ENCODE measurements at regions not wholly inside any gene's neighbourhood (a gene's known extent, or its start where the extent isn't known, plus 50 kb on each side); places are given as distances from the start of the nearest gene placed in this dataset.

- Mint-ChIP-seq H3K36me3 (no peaks in the 10 kb centered on the region), H3K4me3 (no peak overlapping the region), H3K4me1 (peaks cover 18 to 31% of the 10 kb centered on the region in 2 donors), H3K9me3 (no peaks in the 10 kb centered on the region), H3K27me3 (ENCODE audit: low read depth in 3 of 3) (peaks cover 0 to 1% (median 0%) of the 10 kb centered on the region in 3 donors), H3K27ac (no peak overlapping the region)
- DNase-seq, result no peak
Observed at GRCh38 chr13:79803296-79803695, 322.3 kb downstream of the NDFIP2 start.

GRCh38 chr13:79802389-79803085, 321.6 kb downstream of the NDFIP2 start:
- H3K4me3 Mint-ChIP-seq, result no peak overlapping the region
- no peaks in the 10 kb centered on the region for H3K36me3 Mint-ChIP-seq
- no peak overlapping the region for H3K27ac Mint-ChIP-seq
- peaks cover 0 to 1% (median 0%) of the 10 kb centered on the region in 3 donors for H3K27me3 Mint-ChIP-seq (ENCODE audit: low read depth in 3 of 3)
- no peak for DNase-seq
- H3K4me1 Mint-ChIP-seq, result peaks cover 18 to 31% of the 10 kb centered on the region in 2 donors
- no peaks in the 10 kb centered on the region for H3K9me3 Mint-ChIP-seq

GRCh38 chr13:79799059-79799867, 318.3 kb downstream of the NDFIP2 start:
- Mint-ChIP-seq H3K9me3 (no peaks in the 10 kb centered on the region), H3K4me3 (no peak overlapping the region), H3K27ac (no peak overlapping the region), H3K36me3 (no peaks in the 10 kb centered on the region), H3K27me3 (ENCODE audit: low read depth in 3 of 3) (no peaks in the 10 kb centered on the region), H3K4me1 (peaks cover 17 to 27% of the 10 kb centered on the region in 2 donors)
- no peak for DNase-seq

GRCh38 chr13:79796136-79796535, 315.2 kb downstream of the NDFIP2 start:
- Mint-ChIP-seq H3K4me1 (no peaks in the 10 kb centered on the region), H3K27me3 (ENCODE audit: low read depth in 3 of 3) (no peaks in the 10 kb centered on the region), H3K27ac (no peak overlapping the region), H3K4me3 (no peak overlapping the region), H3K9me3 (peaks cover 0 to 4% (median 0%) of the 10 kb centered on the region in 6 donors), H3K36me3 (no peaks in the 10 kb centered on the region)
- DNase-seq, result no peak

- Mint-ChIP-seq H3K4me3 (no peak overlapping the region), H3K27me3 (ENCODE audit: low read depth in 3 of 3) (no peaks in the 10 kb centered on the region), H3K27ac (no peak overlapping the region), H3K9me3 (peaks cover 0 to 4% (median 0%) of the 10 kb centered on the region in 6 donors), H3K36me3 (no peaks in the 10 kb centered on the region), H3K4me1 (no peaks in the 10 kb centered on the region)
- DNase-seq, result no peak
Observed at GRCh38 chr13:79794931-79795330, 314.0 kb downstream of the NDFIP2 start.

GRCh38 chr13:79792716-79793115, 311.8 kb downstream of the NDFIP2 start:
- Mint-ChIP-seq H3K4me3 (no peak overlapping the region), H3K9me3 (peaks cover 0 to 4% (median 0%) of the 10 kb centered on the region in 6 donors), H3K36me3 (no peaks in the 10 kb centered on the region), H3K4me1 (no peaks in the 10 kb centered on the region), H3K27me3 (ENCODE audit: low read depth in 3 of 3) (no peaks in the 10 kb centered on the region), H3K27ac (no peak overlapping the region)
- no peak for DNase-seq

GRCh38 chr13:79791471-79792042, 310.6 kb downstream of the NDFIP2 start:
- Mint-ChIP-seq H3K27me3 (ENCODE audit: low read depth in 3 of 3) (no peaks in the 10 kb centered on the region), H3K4me1 (no peaks in the 10 kb centered on the region)

GRCh38 chr13:79786176-79786575, 305.2 kb downstream of the NDFIP2 start:
- no peak for DNase-seq
- Mint-ChIP-seq H3K4me3 (no peak overlapping the region), H3K27me3 (ENCODE audit: low read depth in 3 of 3) (peaks cover 0 to 3% (median 1%) of the 10 kb centered on the region in 3 donors)

More at GRCh38 chr13:79791471-79792042, 310.6 kb downstream of the NDFIP2 start:
- Mint-ChIP-seq H3K9me3 (peaks cover 0 to 4% (median 0%) of the 10 kb centered on the region in 6 donors), H3K4me3 (no peak overlapping the region), H3K36me3 (no peaks in the 10 kb centered on the region), H3K27ac (no peak overlapping the region)
- DNase-seq, result no peak

GRCh38 chr13:79782541-79783205, 301.7 kb downstream of the NDFIP2 start:
- H3K9me3 Mint-ChIP-seq, result no peaks in the 10 kb centered on the region
- H3K4me1 Mint-ChIP-seq, result peaks cover 4 to 7% of the 10 kb centered on the region in 2 donors
- DNase-seq, result no peak
- H3K4me3 Mint-ChIP-seq, result no peak overlapping the region
- H3K27me3 Mint-ChIP-seq (ENCODE audit: low read depth in 3 of 3), result peaks cover 0 to 3% (median 1%) of the 10 kb centered on the region in 3 donors
- H3K36me3 Mint-ChIP-seq, result no peaks in the 10 kb centered on the region
- no peak overlapping the region for H3K27ac Mint-ChIP-seq

More at GRCh38 chr13:79786176-79786575, 305.2 kb downstream of the NDFIP2 start:
- Mint-ChIP-seq H3K27ac (no peak overlapping the region), H3K9me3 (no peaks in the 10 kb centered on the region), H3K4me1 (peaks cover 4 to 7% of the 10 kb centered on the region in 2 donors), H3K36me3 (no peaks in the 10 kb centered on the region)

GRCh38 chr13:79781829-79782540, 301.0 kb downstream of the NDFIP2 start:
- H3K4me1 Mint-ChIP-seq, result peaks cover 4 to 7% of the 10 kb centered on the region in 2 donors
- H3K9me3 Mint-ChIP-seq, result no peaks in the 10 kb centered on the region

GRCh38 chr13:79780240-79780639, 299.3 kb downstream of the NDFIP2 start:
- H3K9me3 Mint-ChIP-seq, result no peaks in the 10 kb centered on the region
- peaks cover 4 to 7% of the 10 kb centered on the region in 2 donors for H3K4me1 Mint-ChIP-seq
- H3K36me3 Mint-ChIP-seq, result no peaks in the 10 kb centered on the region
- H3K27ac Mint-ChIP-seq, result no peak overlapping the region
- H3K27me3 Mint-ChIP-seq (ENCODE audit: low read depth in 3 of 3), result peaks cover 0 to 2% (median 0%) of the 10 kb centered on the region in 3 donors
- H3K4me3 Mint-ChIP-seq, result no peak overlapping the region
- DNase-seq, result no peak

More at GRCh38 chr13:79781829-79782540, 301.0 kb downstream of the NDFIP2 start:
- no peak overlapping the region for H3K27ac Mint-ChIP-seq
- no peak overlapping the region for H3K4me3 Mint-ChIP-seq
- no peak for DNase-seq
- H3K36me3 Mint-ChIP-seq, result no peaks in the 10 kb centered on the region
- H3K27me3 Mint-ChIP-seq (ENCODE audit: low read depth in 3 of 3), result peaks cover 0 to 3% (median 1%) of the 10 kb centered on the region in 3 donors

GRCh38 chr13:79779761-79780160, 298.8 kb downstream of the NDFIP2 start:
- Mint-ChIP-seq H3K9me3 (no peaks in the 10 kb centered on the region), H3K36me3 (no peaks in the 10 kb centered on the region), H3K4me1 (peaks cover 4 to 7% of the 10 kb centered on the region in 2 donors), H3K4me3 (no peak overlapping the region), H3K27me3 (ENCODE audit: low read depth in 3 of 3) (peaks cover 0 to 2% (median 0%) of the 10 kb centered on the region in 3 donors), H3K27ac (no peak overlapping the region)
- DNase-seq, result no peak

Data from immature natural killer cell (primary cell).